Activated CD4-positive, alpha-beta T cell treated with anti-CD3 and anti-CD28 coated beads, Interleukin-10, Interleukin-2, amounts not matched to agents 100 ng/mL and 50 ng/mL, durations not matched to agents 16 hours and 8 hours (primary cell): ENCODE measurements at regions not wholly inside any gene's neighbourhood (a gene's known extent, or its start where the extent isn't known, plus 50 kb on each side); places are given as distances from the start of the nearest gene placed in this dataset.
"Not testable (repeated sequence)": the region's sequence is repeated elsewhere in the genome, so short reads cannot be mapped to it uniquely, and the experiment has no call there.

Experiments
- DNase-seq: peaks from one replicate; pipeline ENCODE4 v3.0.0-alpha.2; 2020

GRCh38 chr7:91717681-91718470, 162.6 kb downstream of the MTERF1 start:
- DNase-seq, result no peak

GRCh38 chr7:91719008-91719407, 161.5 kb downstream of the MTERF1 start:
- no peak for DNase-seq

GRCh38 chr7:91720260-91720937, 160.1 kb downstream of the MTERF1 start:
- DNase-seq, result no peak

DNA sequence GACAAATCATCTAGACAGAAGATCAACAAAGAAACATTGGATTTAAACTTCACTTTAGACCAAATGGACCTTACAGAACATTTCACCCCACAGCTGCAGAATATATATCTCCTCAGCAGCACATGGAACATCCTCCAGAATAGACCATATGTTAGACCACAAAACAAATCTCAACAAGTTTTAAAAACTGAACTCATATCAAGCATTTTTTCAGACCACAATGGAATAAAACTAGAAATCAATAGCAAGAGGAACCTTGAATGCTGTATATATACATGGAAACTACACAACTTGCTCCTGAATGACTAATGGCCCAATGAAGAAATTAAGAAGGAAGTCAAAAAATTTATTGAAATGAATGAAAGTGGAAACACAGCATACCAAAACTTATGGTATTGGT, 157.7 kb downstream of the MTERF1 start:
- no peak for DNase-seq

DNA sequence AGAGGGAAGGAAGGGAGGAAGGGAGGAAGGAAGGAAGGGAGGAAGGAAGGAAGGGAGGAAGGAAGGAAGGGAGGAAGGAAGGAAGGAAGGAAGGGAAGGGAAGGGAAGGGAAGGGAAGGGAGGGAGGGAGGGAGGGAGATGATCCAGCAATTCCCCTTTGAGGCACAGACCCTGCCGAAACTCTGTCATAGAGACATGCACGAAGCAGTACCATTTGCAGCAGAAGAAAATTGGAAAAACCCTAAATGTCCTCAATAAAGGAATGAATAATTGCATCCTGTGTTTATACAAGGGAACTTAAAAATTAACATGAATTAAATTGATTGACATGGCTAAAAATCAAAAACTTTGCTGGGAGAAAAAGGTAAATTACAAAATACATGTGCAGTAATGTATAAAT, 151.5 kb downstream of the MTERF1 start:
- DNase-seq, result not testable (repeated sequence)

DNA sequence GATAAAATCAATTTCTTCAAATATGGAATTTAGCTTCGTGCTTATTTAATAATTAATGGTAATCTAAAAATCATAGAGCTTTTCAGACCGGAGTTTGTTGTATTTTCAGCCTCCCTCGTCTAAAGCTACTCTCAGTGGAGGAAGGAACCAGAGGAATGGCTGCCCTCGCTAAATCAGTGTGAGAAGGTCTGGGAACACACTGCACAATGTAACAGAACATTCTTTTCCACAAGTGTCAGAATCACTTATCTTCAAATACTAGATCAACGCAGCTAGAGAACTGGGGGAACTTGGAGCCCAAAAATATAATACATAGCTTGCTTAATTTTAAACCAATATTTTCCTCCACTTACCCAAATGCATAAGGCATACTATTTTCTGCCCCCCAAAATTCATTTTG, 148.5 kb downstream of the MTERF1 start:
- DNase-seq, result no peak

- no peak for DNase-seq
Measured at GRCh38 chr7:91749418-91749817, 131.1 kb downstream of the MTERF1 start.

DNA sequence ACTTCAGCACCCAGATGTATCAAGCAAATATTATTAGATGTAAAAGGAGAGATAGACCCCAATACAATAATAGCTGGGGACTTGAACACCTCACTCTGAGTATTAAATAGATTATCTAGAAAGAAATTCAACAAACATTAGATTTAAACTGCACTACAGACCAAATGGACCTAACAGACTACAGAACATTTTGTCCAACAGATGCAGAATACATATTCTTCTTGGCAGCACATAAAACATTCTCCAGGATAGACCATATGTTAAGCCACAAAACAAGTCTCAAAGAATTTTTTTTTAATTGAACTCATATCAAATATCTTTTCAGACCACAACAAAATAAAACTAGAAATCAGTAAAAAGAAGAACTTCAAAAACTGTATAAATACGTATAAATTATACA, 130.4 kb downstream of the MTERF1 start:
- no peak for DNase-seq

DNA sequence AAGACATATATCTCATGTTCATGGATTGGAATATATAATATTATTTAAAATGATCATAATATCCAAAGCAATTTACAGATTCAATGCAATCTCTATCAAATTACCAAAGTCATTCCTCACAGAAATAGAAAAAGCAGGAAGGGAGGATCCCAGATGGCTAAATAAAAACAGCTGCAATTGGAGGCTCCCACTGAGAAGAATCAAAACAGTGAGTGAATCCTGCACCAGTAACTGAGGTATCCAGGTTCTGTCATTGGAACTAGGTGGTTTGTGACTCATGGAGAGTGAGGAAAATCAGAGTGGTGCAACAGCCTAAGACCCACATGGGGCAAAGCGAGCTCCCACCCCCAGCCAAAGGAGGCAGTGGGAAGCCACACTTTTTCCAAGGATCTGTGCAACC, 128.4 kb downstream of the MTERF1 start:
- no peak for DNase-seq

- DNase-seq, result not testable (repeated sequence)
Measured at GRCh38 chr7:91754280-91754679, 126.2 kb downstream of the MTERF1 start.

DNA sequence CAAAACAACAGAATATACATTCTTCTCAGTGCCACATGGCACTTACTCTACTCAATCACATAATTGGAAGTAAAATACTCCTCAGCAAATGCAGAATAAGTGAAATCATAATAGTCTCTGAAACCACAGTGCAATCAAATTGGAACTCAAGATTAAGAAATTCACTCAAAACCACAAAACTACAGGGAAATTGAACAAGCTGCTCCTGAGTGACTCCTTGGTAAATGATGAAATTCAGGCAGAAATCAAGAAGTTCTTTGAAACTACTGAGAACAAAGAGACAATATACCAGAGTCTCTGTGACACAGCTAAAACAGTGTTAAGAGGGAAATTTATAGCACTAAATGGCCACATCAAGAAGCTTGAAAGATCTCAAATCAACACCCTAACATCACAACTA, 125.4 kb downstream of the MTERF1 start:
- DNase-seq, result not testable (repeated sequence)

- no peak for DNase-seq
Measured at GRCh38 chr7:91759205-91759863, 121.2 kb downstream of the MTERF1 start.

GRCh38 chr7:91767820-91768219, 112.7 kb downstream of the MTERF1 start:
- no peak for DNase-seq

GRCh38 chr7:91771394-91771793, 109.1 kb downstream of the MTERF1 start:
- DNase-seq, result no peak

GRCh38 chr7:91771921-91772815, 108.3 kb downstream of the MTERF1 start:
- DNase-seq, result no peak

DNA sequence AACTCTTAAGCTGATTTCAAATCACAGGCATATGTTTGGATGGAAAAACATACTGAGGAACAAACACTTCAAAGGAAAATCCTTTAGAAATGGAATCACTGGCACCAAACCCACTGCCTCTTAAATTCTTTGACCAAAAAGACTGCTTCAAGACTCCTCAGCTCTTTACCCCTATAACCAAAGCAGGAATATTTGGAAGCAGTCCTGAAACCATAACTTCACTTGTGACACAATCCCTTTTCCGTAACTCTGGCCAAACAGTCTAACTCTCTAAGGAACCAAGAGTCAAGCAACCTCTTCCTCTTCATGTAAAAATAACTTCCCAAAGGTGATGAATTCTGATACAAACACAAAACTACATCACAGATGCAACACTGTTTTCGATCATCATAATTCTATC, 104.3 kb downstream of the MTERF1 start:
- DNase-seq, result no peak

DNA sequence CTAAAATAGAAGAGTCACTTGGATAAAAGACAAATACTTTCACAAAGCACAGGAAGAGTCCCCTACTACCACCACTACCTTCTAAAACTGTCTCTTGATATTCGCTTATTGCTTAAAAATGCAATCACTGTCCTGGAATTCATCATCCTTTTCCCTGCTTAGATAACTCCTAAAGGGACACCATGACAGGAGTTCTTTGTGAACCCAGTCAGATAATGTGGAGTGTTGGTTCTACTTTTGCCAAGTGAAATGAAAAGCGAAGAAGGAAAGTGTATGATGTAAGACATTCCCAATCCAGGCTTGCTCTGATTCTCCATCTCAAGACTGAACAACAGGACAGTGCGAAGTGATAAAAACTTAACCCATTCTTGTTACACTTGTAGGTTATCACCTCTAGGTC, 103.0 kb downstream of the MTERF1 start:
- DNase-seq, result no peak

- DNase-seq, result no peak
Measured at GRCh38 chr7:91778416-91778815, 102.1 kb downstream of the MTERF1 start.

DNA sequence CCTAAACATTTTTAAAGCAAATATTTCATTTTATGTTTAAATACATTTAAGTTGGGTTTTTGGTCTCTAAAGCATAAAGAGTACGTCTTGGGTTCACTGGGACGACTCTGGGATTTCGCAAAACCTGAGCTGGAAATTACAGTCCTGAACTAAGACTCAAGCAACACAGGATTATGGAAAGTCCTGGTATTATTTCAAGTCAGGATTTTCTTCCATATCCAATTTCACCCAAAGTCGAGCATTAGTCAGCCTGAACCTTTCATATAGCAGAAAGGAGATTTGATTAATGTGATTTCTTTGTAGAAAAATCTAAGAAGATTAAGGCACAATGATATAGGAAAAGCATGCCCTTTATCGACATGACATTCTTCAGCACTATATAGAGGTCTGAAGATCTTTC, 100.0 kb downstream of the MTERF1 start:
- no peak for DNase-seq

DNA sequence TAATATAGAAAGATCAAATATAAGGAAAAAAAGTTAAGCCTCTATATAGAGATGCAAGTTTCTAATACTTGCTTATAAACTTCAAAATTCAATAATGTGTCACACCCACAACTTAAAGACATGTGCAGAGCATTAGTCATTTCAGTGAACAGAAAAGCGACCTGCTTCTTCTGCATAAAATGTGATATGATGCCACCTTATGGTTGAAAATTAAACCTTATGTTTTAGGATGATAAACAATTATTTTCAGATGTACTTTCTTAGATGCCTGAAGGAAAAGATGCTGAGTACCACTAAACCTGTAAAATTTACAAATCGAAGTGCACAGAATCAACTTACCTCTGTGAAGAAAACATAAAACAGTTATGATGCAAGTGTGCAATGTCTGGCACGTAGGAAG, 96.0 kb downstream of the MTERF1 start:
- DNase-seq, result peak; percentile 2

- no peak for DNase-seq
Measured at GRCh38 chr7:91787931-91788330, 92.6 kb downstream of the MTERF1 start.

- no peak for DNase-seq
Measured at GRCh38 chr7:91789086-91789485, 91.4 kb downstream of the MTERF1 start.

DNA sequence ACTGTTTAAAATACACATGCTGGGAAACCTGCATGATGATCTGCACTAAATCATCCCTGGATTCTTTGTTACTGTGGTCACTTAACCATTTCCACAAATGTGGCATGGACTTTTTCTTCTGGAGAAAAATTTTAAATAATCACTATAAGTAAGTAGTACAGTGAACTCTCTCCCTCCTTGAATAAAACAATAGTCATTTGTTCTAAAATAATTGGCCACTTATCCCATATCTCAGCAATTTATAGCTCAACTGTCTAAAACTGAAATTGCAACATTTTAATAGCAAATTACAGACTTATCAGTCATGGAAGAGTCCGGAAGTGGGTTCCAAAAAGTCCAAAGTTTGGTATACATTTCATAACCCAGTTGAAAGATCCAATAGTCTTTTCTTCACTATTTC, 90.9 kb downstream of the MTERF1 start:
- DNase-seq, result no peak
